HUES64 (cell line): ENCODE measurements at regions not wholly inside any gene's neighbourhood (a gene's known extent, or its start where the extent isn't known, plus 50 kb on each side); places are given as distances from the start of the nearest gene placed in this dataset.

Experiments
- H3K27ac ChIP-seq: 2 replicates; pipeline ENCODE4 v1.7.0; 2013; ENCODE audit warnings: low read depth, low read length, inconsistent platforms
- H3K27me3 ChIP-seq: 2 replicates; pipeline ENCODE4 v1.6.1; 2013; ENCODE audit warnings: mild to moderate bottlenecking, low read length; ENCODE audit not compliant: insufficient read depth
- H3K36me3 ChIP-seq: 2 replicates; pipeline ENCODE4 v1.6.1; 2013; ENCODE audit warnings: mild to moderate bottlenecking, low read length; ENCODE audit not compliant: insufficient read depth
- H3K4me1 ChIP-seq: 2 replicates; pipeline ENCODE4 v1.6.1; 2013; ENCODE audit warnings: mild to moderate bottlenecking, low read length, moderate library complexity; ENCODE audit not compliant: insufficient read depth
- H3K4me3 ChIP-seq: 2 replicates; pipeline ENCODE4 v1.5.1; 2013; ENCODE audit warnings: mild to moderate bottlenecking, low read length, moderate library complexity
- H3K9ac ChIP-seq: 2 replicates; pipeline ENCODE4 v1.6.1; 2013; ENCODE audit warnings: mild to moderate bottlenecking, low read depth, low read length
- H3K9me3 ChIP-seq: 2 replicates; pipeline ENCODE4 v1.6.1; 2013; ENCODE audit warnings: low read depth, low read length; ENCODE audit not compliant: insufficient read depth
- WGBS: fragments of 150-250, 120-280 bp; methylation state at CpG from one replicate; pipeline ENCODE4 v1.1.7; 2013; ENCODE audit warnings: missing lambda C conversion rate; 5-methylcytosine and 5-hydroxymethylcytosine counted together

DNA sequence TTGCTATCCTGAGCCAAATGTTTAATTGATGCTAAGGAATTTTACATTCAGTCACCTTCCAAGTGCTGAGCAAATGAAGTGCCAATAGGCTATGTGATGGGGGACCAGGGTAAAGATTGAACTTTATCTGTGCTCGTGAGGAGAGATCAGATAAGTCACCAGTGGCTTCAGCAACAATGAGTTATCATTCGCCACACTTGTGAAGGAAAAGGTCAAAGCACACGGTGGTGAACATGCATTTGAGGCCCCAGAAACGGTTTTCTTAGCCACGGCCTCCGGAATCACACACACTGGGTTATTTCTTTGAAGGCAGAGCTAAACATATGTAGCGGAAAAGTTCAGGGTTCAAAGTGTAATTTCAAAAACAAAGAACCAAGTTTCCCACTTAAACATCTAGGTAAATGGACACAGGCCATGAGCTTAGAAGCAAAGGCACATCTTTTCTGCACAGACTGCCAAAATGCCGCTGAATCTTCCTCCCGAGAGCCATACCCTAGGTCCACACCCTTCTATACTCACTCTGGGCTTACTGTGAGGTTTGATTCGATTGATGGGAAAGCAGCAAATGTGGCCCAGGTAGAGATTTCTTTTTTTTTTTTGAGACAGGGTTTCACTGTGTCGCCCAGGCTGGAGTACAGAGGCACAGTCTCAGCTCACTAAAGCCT, 268.5 kb downstream of the SHQ1 start:
- WGBS: 93% methylated on average over 11 of the region's 11 CpGs

DNA sequence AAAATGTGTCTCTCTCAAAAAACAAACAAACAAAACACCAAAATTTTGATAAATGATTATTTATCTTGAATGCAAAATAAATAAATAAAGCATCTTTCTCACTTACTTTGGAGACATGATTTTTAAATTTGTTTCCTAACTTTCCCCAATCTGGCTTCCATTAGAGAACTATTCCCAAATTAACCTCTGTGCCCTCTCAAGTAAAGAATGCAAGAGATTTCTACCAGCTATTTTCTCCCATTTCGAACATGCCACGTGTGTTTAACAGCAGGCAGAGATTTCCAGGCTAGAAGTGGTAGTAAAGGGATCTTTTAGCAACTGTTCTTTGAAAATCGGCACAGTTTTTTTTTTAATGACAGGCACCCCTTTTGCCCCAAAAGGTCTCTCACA, 269.1 kb downstream of the SHQ1 start:
- H3K4me1 ChIP-seq: peaks cover 25% of the 10 kb centered on the region
- no peaks in the 10 kb centered on the region for H3K9me3 ChIP-seq
- H3K36me3 ChIP-seq: no peaks in the 10 kb centered on the region
- no peak overlapping the region for H3K27ac ChIP-seq
- 82% methylated on average over 3 of the region's 3 CpGs for WGBS
- H3K4me3 ChIP-seq: no peak overlapping the region
- no peak overlapping the region for H3K9ac ChIP-seq
- H3K27me3 ChIP-seq: peaks cover 22% of the 10 kb centered on the region; the same call in 1 of the 2 replicates

More for the DNA sequence above, 268.5 kb downstream of the SHQ1 start:
- Histone ChIP-seq H3K4me1 (peaks cover 25% of the 10 kb centered on the region), H3K36me3 (no peaks in the 10 kb centered on the region), H3K27ac (no peak overlapping the region), H3K27me3 (peaks cover 24% of the 10 kb centered on the region; the same call in 1 of the 2 replicates), H3K4me3 (no peak overlapping the region), H3K9ac (no peak overlapping the region), H3K9me3 (no peaks in the 10 kb centered on the region)

- no peaks in the 10 kb centered on the region for H3K36me3 ChIP-seq
- H3K4me1 ChIP-seq: peaks cover 17% of the 10 kb centered on the region
- H3K4me3 ChIP-seq: no peak overlapping the region
- H3K9ac ChIP-seq: no peak overlapping the region
- H3K27ac ChIP-seq: no peak overlapping the region
- H3K9me3 ChIP-seq: no peaks in the 10 kb centered on the region
- 93% methylated on average over 6 of the region's 6 CpGs for WGBS
- peaks cover 19% of the 10 kb centered on the region; the same call in 1 of the 2 replicates for H3K27me3 ChIP-seq
Measured at GRCh38 chr3:72577190-72577589, 271.1 kb downstream of the SHQ1 start.

- no peak overlapping the region for H3K9ac ChIP-seq
- H3K9me3 ChIP-seq: no peaks in the 10 kb centered on the region
- H3K4me1 ChIP-seq: peaks cover 14% of the 10 kb centered on the region
- H3K36me3 ChIP-seq: no peaks in the 10 kb centered on the region
- H3K27ac ChIP-seq: no peak overlapping the region
- 90% methylated on average over 4 of the region's 5 CpGs for WGBS
- peaks cover 19% of the 10 kb centered on the region; the same call in 1 of the 2 replicates for H3K27me3 ChIP-seq
- no peak overlapping the region for H3K4me3 ChIP-seq
Measured at GRCh38 chr3:72576563-72576962, 271.7 kb downstream of the SHQ1 start.

DNA sequence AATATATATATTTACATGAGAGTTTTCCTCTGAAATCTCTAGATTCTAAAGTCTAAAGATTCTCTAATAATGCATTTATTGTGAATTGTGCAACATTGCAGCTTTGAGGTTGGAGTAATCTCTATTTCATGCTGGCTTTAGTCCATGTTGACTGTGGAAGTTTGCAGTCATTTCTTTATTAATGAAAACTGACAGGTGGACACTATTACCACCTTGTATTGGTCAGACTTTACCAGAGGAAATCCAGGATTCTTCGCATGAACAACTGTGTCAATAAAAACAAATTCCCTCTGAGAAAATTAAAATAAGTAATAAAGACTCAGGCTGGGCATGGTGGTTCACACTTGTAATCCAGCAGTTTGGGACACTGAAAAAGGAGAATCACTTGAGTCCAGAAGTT, 274.1 kb downstream of the SHQ1 start:
- no peak overlapping the region for H3K9ac ChIP-seq
- H3K4me1 ChIP-seq: peaks cover 6% of the 10 kb centered on the region; the same call in 1 of the 2 replicates
- H3K4me3 ChIP-seq: no peak overlapping the region
- no CpG with 5 or more reads among the region's 1 CpG for WGBS
- H3K27me3 ChIP-seq: 0 out of 2 replicates have a peak, but pooled peaks cover under 1% of the 10 kb centered on the region
- H3K27ac ChIP-seq: no peak overlapping the region
- no peaks in the 10 kb centered on the region for H3K9me3 ChIP-seq
- no peaks in the 10 kb centered on the region for H3K36me3 ChIP-seq

- Histone ChIP-seq H3K9me3 (no peaks in the 10 kb centered on the region), H3K4me3 (no peak overlapping the region), H3K9ac (no peak overlapping the region), H3K36me3 (no peaks in the 10 kb centered on the region), H3K27ac (no peak overlapping the region), H3K4me1 (peaks cover 4% of the 10 kb centered on the region; the same call in 1 of the 2 replicates), H3K27me3 (no peaks in the 10 kb centered on the region)
- 93% methylated on average over 13 of the region's 13 CpGs for WGBS
Measured at GRCh38 chr3:72573051-72573450, 275.2 kb downstream of the SHQ1 start.

DNA sequence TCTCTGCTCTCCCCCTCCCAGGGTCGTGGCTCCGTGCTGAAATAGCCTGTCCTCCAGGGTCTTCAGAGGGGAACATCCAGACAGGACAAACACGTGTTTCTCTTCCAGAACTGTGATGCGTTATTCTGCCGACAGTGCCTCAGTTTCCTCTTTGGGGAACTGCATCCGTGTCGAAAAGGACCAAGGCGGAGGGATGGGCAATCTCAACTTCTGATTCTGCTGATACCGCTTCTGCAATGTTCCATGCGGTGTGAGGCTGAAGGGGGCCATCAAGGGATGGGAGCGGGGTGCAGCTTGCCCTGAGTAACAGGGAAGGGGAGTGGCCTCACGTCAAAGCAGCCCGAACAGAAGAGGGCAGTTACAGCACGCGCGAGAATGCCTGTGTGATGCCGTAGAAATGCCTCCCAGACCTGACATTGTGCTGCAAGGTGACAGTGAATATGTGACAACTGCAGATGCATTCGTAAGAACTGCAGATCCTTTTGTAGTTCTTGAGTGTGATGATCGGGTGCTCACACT, 275.7 kb downstream of the SHQ1 start:
- H3K9me3 ChIP-seq: no peaks in the 10 kb centered on the region
- no peak overlapping the region for H3K27ac ChIP-seq
- WGBS: 90% methylated on average over 19 of the region's 19 CpGs
- H3K4me3 ChIP-seq: no peak overlapping the region
- H3K27me3 ChIP-seq: no peaks in the 10 kb centered on the region
- H3K9ac ChIP-seq: no peak overlapping the region
- H3K4me1 ChIP-seq: peaks cover 4% of the 10 kb centered on the region; the same call in 1 of the 2 replicates
- H3K36me3 ChIP-seq: no peaks in the 10 kb centered on the region

DNA sequence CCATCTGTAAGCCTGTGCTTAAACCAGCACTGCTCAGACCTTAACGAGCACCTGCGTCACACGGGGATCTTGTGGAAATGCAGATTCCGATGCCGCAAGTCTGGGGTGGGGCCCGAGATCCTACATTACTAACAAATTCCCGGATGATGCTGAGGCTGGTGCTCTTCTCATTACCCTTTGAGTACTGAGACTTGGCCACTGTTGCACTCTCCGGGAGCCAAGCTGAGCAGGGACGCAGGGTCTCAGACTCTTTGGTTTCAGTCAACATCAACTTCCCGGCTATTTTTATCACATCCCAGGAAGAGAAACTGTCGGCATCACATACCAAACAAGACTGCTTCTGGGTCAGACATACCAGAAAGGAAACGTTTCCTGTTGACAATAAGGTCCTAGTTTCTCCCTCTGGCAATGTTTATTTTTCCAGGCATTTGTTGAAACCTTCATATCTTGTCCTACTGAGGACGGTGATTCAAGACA, 276.6 kb downstream of the SHQ1 start:
- Histone ChIP-seq H3K9ac (no peak overlapping the region), H3K4me3 (no peak overlapping the region), H3K4me1 (peaks cover 4% of the 10 kb centered on the region; the same call in 1 of the 2 replicates), H3K27ac (no peak overlapping the region), H3K9me3 (no peaks in the 10 kb centered on the region), H3K36me3 (no peaks in the 10 kb centered on the region), H3K27me3 (no peaks in the 10 kb centered on the region)
- 81% methylated on average over 13 of the region's 13 CpGs for WGBS

DNA sequence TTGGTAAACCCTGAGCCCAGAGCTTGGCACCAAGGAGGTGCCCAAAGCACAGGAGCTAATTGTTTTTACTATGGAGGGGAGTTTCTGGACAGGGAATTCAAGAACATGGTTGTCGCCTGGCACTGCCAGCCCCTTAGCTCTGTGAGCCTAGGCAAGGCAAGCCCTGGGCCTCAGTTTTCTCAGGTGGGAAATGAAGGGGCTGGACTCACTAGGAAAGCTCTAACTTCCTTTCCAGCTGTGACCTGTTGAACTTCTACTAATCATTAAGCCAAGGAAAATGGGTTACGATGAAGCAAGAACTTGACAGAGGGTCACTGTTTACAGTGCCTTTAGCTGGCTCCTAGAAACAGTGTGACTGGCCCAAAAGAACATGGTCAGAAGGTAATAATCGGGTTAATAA, 277.2 kb downstream of the SHQ1 start:
- no peaks in the 10 kb centered on the region for H3K27me3 ChIP-seq
- no peak overlapping the region for H3K4me3 ChIP-seq
- 90% methylated on average over 3 of the region's 3 CpGs for WGBS
- H3K36me3 ChIP-seq: no peaks in the 10 kb centered on the region
- no peak overlapping the region for H3K9ac ChIP-seq
- H3K27ac ChIP-seq: no peak overlapping the region
- H3K9me3 ChIP-seq: no peaks in the 10 kb centered on the region
- H3K4me1 ChIP-seq: peaks cover 4% of the 10 kb centered on the region; the same call in 1 of the 2 replicates

GRCh38 chr3:72569754-72570440, 278.3 kb downstream of the SHQ1 start:
- WGBS: 95% methylated on average over 10 of the region's 10 CpGs
- peaks cover 9% of the 10 kb centered on the region for H3K4me1 ChIP-seq
- H3K36me3 ChIP-seq: no peaks in the 10 kb centered on the region
- H3K9me3 ChIP-seq: no peaks in the 10 kb centered on the region
- no peak overlapping the region for H3K4me3 ChIP-seq
- H3K27ac ChIP-seq: no peak overlapping the region
- no peak overlapping the region for H3K9ac ChIP-seq
- no peaks in the 10 kb centered on the region for H3K27me3 ChIP-seq

- 90% methylated on average over 11 of the region's 11 CpGs for WGBS
- H3K9me3 ChIP-seq: no peaks in the 10 kb centered on the region
- no peak overlapping the region for H3K27ac ChIP-seq
- no peaks in the 10 kb centered on the region for H3K36me3 ChIP-seq
- H3K27me3 ChIP-seq: no peaks in the 10 kb centered on the region
- no peak overlapping the region for H3K4me3 ChIP-seq
- no peak overlapping the region for H3K9ac ChIP-seq
- peaks cover 9% of the 10 kb centered on the region for H3K4me1 ChIP-seq
Measured at GRCh38 chr3:72568083-72568482, 280.2 kb downstream of the SHQ1 start.
